Trophoblast cell (in vitro differentiated cells and primary cell): ENCODE measurements at regions not wholly inside any gene's neighbourhood (a gene's known extent, or its start where the extent isn't known, plus 50 kb on each side); places are given as distances from the start of the nearest gene placed in this dataset.

Source experiments
- DNase-seq, 2 donors: peaks; one replicate each; pipeline ENCODE4 v3.0.0-alpha.2; 2016
- H2AFZ ChIP-seq: 2 replicates; pipeline ENCODE4 v1.6.1; 2013; ENCODE audit warnings: low read length, moderate library complexity, mild to moderate bottlenecking; ENCODE audit not compliant: insufficient read depth, poor library complexity
- H2AK5ac ChIP-seq: 2 replicates; pipeline ENCODE4 v1.6.1; 2013; ENCODE audit warnings: mild to moderate bottlenecking, low read length
- H2BK120ac ChIP-seq: 2 replicates; pipeline ENCODE4 v1.6.1; 2013; ENCODE audit warnings: low read length, mild to moderate bottlenecking, moderate library complexity; ENCODE audit not compliant: insufficient read depth, poor library complexity
- H2BK12ac ChIP-seq: 2 replicates; pipeline ENCODE4 v1.6.1; 2013; ENCODE audit warnings: mild to moderate bottlenecking, low read length, moderate library complexity
- H2BK5ac ChIP-seq: 2 replicates; pipeline ENCODE4 v1.6.1; 2013; ENCODE audit warnings: low read length, low read depth, moderate library complexity, mild to moderate bottlenecking; ENCODE audit not compliant: poor library complexity
- H3K14ac ChIP-seq: 2 replicates; pipeline ENCODE4 v1.6.1; 2013; ENCODE audit warnings: mild to moderate bottlenecking, low read length
- H3K18ac ChIP-seq: 2 replicates; pipeline ENCODE4 v1.6.1; 2013; ENCODE audit warnings: mild to moderate bottlenecking, low read length
- H3K23ac ChIP-seq: 2 replicates; pipeline ENCODE4 v1.6.1; 2013; ENCODE audit warnings: low read length
- H3K27ac ChIP-seq: 2 replicates; pipeline ENCODE4 v1.5.1; 2013; ENCODE audit warnings: low read depth, mild to moderate bottlenecking, inconsistent platforms, low read length, moderate library complexity
- H3K27me3 ChIP-seq: 2 replicates; pipeline ENCODE4 v1.6.1; 2013; ENCODE audit warnings: inconsistent platforms, mild to moderate bottlenecking, low read length, moderate library complexity; ENCODE audit not compliant: insufficient read depth
- H3K36me3 ChIP-seq, 2 experiments: 1 replicate in 1 of 2; 2 replicates in 1 of 2; pipeline ENCODE4 v1.6.1; 2013; ENCODE audit warnings: low read length in 2 of 2, mild to moderate bottlenecking in 2 of 2, moderate library complexity in 1 of 2; ENCODE audit not compliant: insufficient read depth in 2 of 2, control insufficient read depth in 1 of 2
- H3K4ac ChIP-seq: 2 replicates; pipeline ENCODE4 v1.6.1; 2013; ENCODE audit warnings: low read depth, mild to moderate bottlenecking, low read length, moderate library complexity
- H3K4me1 ChIP-seq, 2 experiments: 1 replicate in 1 of 2; 2 replicates in 1 of 2; pipeline ENCODE4 v1.6.1; 2013; ENCODE audit warnings: low read length in 2 of 2, mild to moderate bottlenecking in 2 of 2, moderate library complexity in 1 of 2; ENCODE audit not compliant: insufficient read depth in 2 of 2, control insufficient read depth in 1 of 2
- H3K4me2 ChIP-seq: 2 replicates; pipeline ENCODE4 v1.6.1; 2013; ENCODE audit warnings: inconsistent platforms, mild to moderate bottlenecking, low read length, moderate library complexity
- H3K4me3 ChIP-seq: 2 replicates; pipeline ENCODE4 v1.5.1; 2013; ENCODE audit warnings: mild to moderate bottlenecking, low read depth, low read length, inconsistent platforms
- H3K79me1 ChIP-seq: one replicate; pipeline ENCODE4 v1.6.1; 2013; ENCODE audit warnings: low read length
- H3K79me2 ChIP-seq: 2 replicates; pipeline ENCODE4 v1.6.1; 2013; ENCODE audit warnings: low read length, mild to moderate bottlenecking; ENCODE audit not compliant: control insufficient read depth, insufficient read depth, poor library complexity
- H3K9ac ChIP-seq: 2 replicates; pipeline ENCODE4 v1.6.1; 2013; ENCODE audit warnings: mild to moderate bottlenecking, low read length
- H3K9me3 ChIP-seq: 2 replicates; pipeline ENCODE4 v1.6.1; 2013; ENCODE audit warnings: low read depth, mild to moderate bottlenecking, control low read depth, inconsistent platforms, low read length; ENCODE audit not compliant: insufficient read depth
- H4K12ac ChIP-seq: 2 replicates; pipeline ENCODE4 v1.6.1; 2013; ENCODE audit warnings: low read depth, mild to moderate bottlenecking, low read length, moderate library complexity
- H4K8ac ChIP-seq: 2 replicates; pipeline ENCODE4 v1.6.1; 2013; ENCODE audit warnings: low read depth, mild to moderate bottlenecking, low read length, moderate library complexity
- H4K91ac ChIP-seq: one replicate; pipeline ENCODE4 v1.6.1; 2013; ENCODE audit warnings: low read depth, mild to moderate bottlenecking, low read length, moderate library complexity
- WGBS: extraction: QIAGEN DNeasy Blood & Tissue Kit; methylation state at CpG from one replicate; pipeline ENCODE4 v1.1.7; 2013; ENCODE audit warnings: missing lambda C conversion rate; ENCODE audit not compliant: insufficient read length, insufficient coverage; ENCODE audit errors: extremely low coverage; 5-methylcytosine and 5-hydroxymethylcytosine counted together

DNA sequence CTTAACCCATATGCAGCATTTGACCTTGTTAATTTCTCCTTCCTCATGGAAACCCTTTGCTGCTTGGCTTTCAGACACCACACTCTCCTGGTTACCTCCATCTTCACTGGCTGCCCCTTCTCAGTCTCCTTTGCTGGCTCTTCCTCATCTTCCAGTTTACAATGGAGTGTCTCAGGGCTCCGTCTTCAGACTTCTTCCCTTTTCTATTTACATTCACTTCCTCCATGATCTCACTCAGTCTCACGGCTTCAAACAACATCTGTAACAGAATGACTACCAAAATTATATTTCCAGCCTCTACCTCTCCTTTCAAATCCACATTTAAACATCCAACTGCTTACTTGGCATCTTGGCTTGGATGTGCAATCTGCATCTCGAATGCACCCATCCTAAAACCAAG is 140.4 kb downstream of the DKK1 start:
- Histone ChIP-seq H4K8ac (no peak overlapping the region), H3K79me1 (no peaks in the 10 kb centered on the region), H3K27me3 (no peaks in the 10 kb centered on the region), H3K14ac (no peak overlapping the region), H2BK5ac (no peak overlapping the region), H3K79me2 (no peaks in the 10 kb centered on the region), H3K18ac (no peak overlapping the region), H3K9ac (no peak overlapping the region), H2BK120ac (no peak overlapping the region), H3K36me3 (no peaks in the 10 kb centered on the region), H3K23ac (no peak overlapping the region), H3K9me3 (no peaks in the 10 kb centered on the region), H3K4me3 (no peak overlapping the region), H2AFZ (no peak overlapping the region), H3K27ac (no peak overlapping the region), H3K4ac (no peak overlapping the region), H3K4me1 (no peaks in the 10 kb centered on the region), H2BK12ac (no peak overlapping the region), H3K4me2 (no peak overlapping the region), H4K91ac (no peak overlapping the region), H4K12ac (no peak overlapping the region), H2AK5ac (no peak overlapping the region)
- no peak for DNase-seq
- no CpG with 5 or more reads among the region's 3 CpGs for WGBS

- Histone ChIP-seq H2AK5ac (no peak overlapping the region), H3K9ac (no peak overlapping the region), H3K4me3 (no peak overlapping the region), H3K79me1 (no peaks in the 10 kb centered on the region), H2BK5ac (no peak overlapping the region), H3K36me3 (no peaks in the 10 kb centered on the region), H2BK120ac (no peak overlapping the region), H3K14ac (no peak overlapping the region), H3K4ac (no peak overlapping the region), H3K18ac (no peak overlapping the region), H3K27me3 (no peaks in the 10 kb centered on the region), H3K27ac (no peak overlapping the region), H3K4me2 (no peak overlapping the region), H4K91ac (no peak overlapping the region), H4K12ac (no peak overlapping the region), H4K8ac (no peak overlapping the region), H3K4me1 (no peaks in the 10 kb centered on the region), H3K79me2 (no peaks in the 10 kb centered on the region), H2BK12ac (no peak overlapping the region), H2AFZ (no peak overlapping the region), H3K23ac (no peak overlapping the region), H3K9me3 (no peaks in the 10 kb centered on the region)
- DNase-seq, result peak in 1 of 2 donors; percentile 8
- WGBS, result no CpG with 5 or more reads among the region's 3 CpGs
These were observed 141.0 kb downstream of the DKK1 start for GRCh38 chr10:52455098-52455497.

GRCh38 chr10:52459097-52459496 is 145.0 kb downstream of the DKK1 start:
- Histone ChIP-seq H3K9ac (no peak overlapping the region), H3K27me3 (no peaks in the 10 kb centered on the region), H3K4ac (no peak overlapping the region), H2BK5ac (no peak overlapping the region), H3K36me3 (no peaks in the 10 kb centered on the region), H2AK5ac (no peak overlapping the region), H3K23ac (no peak overlapping the region), H3K9me3 (no peaks in the 10 kb centered on the region), H2BK12ac (no peak overlapping the region), H3K4me2 (no peak overlapping the region), H3K14ac (no peak overlapping the region), H2BK120ac (no peak overlapping the region), H4K91ac (no peak overlapping the region), H3K79me2 (no peaks in the 10 kb centered on the region), H4K12ac (no peak overlapping the region), H3K18ac (no peak overlapping the region), H3K4me3 (no peak overlapping the region), H3K27ac (no peak overlapping the region), H2AFZ (no peak overlapping the region), H3K79me1 (no peaks in the 10 kb centered on the region), H3K4me1 (no peaks in the 10 kb centered on the region), H4K8ac (no peak overlapping the region)
- no peak for DNase-seq

- no peaks in the 10 kb centered on the region for H3K79me2 ChIP-seq
- H3K79me1 ChIP-seq, result no peaks in the 10 kb centered on the region
- no peak for DNase-seq
- no peak overlapping the region for H2BK12ac ChIP-seq
- H2AFZ ChIP-seq, result no peak overlapping the region
- H3K36me3 ChIP-seq, result no peaks in the 10 kb centered on the region
- no peak overlapping the region for H3K9ac ChIP-seq
- no peak overlapping the region for H3K23ac ChIP-seq
- H4K91ac ChIP-seq, result no peak overlapping the region
- no peaks in the 10 kb centered on the region for H3K27me3 ChIP-seq
- H3K4me3 ChIP-seq, result no peak overlapping the region
- no peaks in the 10 kb centered on the region for H3K9me3 ChIP-seq
- no peak overlapping the region for H3K4ac ChIP-seq
- no CpG with 5 or more reads among the region's 1 CpG for WGBS
- no peak overlapping the region for H3K27ac ChIP-seq
- no peak overlapping the region for H2BK5ac ChIP-seq
- peaks cover 0 to 2% of the 10 kb centered on the region in 2 experiments for H3K4me1 ChIP-seq
- H2BK120ac ChIP-seq, result no peak overlapping the region
- no peak overlapping the region for H3K4me2 ChIP-seq
- H2AK5ac ChIP-seq, result no peak overlapping the region
- H4K8ac ChIP-seq, result no peak overlapping the region
- H3K18ac ChIP-seq, result no peak overlapping the region
- H3K14ac ChIP-seq, result no peak overlapping the region
- H4K12ac ChIP-seq, result no peak overlapping the region
These were observed 149.7 kb downstream of the DKK1 start for GRCh38 chr10:52463826-52464225.
